OCI-M1 (cell line): ENCODE measurements at regions not wholly inside any gene's neighbourhood (a gene's known extent, or its start where the extent isn't known, plus 50 kb on each side); places are given as distances from the start of the nearest gene placed in this dataset.
"Not testable (repeated sequence)": the region's sequence is repeated elsewhere in the genome, so short reads cannot be mapped to it uniquely, and the experiment has no call there.

ENCODE experiments used
- DNase-seq: peaks from one replicate; lab custom pipeline; 2025; lab: John Stamatoyannopoulos, UW

DNA sequence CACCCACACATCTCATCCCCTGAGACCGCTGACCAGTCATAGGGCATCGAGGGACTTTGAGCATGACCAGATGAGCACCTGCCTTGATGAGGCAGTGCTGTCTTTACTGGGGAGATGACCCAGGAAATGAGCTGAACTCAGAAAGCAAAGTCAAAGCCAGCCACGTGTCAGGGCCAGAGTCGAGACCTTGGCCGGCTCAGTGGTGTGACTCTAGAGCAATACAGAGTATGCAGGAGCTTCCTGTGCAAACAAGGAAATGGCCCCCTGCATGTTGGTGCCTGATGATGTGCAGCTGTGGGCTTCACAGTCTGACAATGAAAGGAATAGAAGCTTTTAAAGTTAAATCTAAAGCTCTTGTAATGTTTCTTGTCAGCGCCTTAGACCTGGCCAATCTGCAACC lies 332.9 kb downstream of the PCNX1 start:
- no peak for DNase-seq

DNA sequence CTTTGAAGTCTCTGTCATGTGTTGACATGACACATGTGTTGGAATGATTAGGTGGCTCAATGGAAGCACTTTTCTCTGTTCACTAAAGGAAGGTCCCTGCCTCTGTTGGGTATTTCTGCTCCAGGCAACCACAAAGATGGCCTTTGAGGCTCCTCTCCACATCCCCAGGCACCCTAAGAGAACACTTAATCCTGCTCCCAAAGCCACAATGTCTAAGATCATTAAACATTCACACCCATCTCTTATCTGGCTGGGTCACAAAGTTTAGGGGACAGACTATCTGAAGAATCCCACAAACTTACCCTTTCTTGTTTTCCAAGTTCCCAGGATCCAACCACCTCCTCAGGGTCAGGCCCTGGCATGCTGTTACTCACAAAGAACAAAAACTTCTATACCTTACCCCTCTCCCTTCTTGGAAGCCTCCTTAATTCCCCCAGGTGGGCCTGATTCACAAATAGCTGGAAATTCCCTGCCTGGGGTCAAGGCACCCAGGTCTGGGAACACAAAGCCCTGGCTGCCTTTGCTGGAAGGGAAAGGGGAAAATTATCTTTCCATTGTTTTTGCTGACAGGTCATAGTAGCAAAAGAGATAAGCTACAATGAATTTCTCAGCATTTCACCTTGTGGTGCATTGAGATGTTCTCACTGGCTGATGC lies 333.7 kb downstream of the PCNX1 start:
- no peak for DNase-seq

DNA sequence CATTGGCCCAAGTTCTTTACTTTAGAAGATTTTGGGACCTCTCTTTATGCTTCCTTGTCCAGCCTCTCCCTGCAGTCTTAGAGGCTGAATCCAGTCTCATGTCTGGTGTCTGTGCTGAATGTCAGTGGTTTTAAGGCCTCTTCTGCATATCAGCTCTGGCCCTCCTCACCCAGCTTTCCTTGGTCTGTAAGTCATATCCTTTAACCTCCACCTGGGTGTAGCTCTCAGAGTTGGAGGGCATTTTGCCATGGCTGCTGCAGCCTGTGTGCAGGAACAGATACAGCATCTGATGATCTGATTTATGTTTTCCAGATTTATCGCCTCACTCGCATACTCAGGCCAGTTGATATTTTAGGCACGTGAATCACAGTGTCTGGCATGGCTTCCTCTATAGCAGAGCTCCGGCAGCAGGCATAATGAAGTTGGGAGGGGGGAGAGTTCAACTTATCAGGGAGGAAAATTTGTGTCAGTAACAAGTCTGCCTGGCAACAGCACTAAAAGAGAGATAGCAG lies 335.0 kb downstream of the PCNX1 start:
- DNase-seq, result peak; percentile 6

DNA sequence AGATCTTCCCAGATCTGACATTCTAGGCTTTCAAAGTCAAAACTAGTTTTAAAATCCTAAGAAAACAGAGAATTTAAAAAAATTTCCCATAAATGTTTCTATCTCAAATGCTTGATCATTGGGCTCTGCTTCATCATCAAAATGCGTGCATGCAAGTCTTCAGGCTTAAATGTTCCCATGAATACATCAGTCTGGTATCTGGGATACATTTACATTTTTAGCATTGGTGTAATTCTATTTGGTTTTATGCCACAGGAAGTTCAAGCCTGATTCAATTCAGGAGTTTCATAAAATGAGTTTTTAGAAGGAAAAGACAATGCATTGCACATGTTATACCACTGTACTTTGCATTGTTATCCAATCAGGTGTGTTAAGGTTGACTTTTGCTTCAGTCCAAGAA lies 336.4 kb downstream of the PCNX1 start:
- no peak for DNase-seq

DNA sequence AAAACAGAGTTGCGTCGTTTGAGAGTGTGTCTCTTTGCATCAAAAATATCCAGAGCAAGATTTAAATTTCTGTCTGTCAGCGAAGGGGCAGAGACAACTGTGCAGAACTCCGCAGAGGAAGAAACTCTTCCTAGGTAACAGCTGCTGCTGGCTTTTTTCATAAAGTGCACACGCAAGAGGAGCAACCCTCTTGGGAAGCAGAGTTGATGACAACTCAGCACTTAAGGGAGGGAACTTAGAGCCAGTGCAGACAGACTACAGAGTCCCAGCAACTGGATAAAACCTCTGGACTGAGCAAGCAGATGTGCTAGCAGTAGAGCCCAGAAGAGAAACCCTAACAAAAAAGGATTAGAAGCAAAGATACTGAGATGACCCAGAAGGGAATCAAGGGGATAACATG lies 337.1 kb downstream of the PCNX1 start:
- no peak for DNase-seq

DNA sequence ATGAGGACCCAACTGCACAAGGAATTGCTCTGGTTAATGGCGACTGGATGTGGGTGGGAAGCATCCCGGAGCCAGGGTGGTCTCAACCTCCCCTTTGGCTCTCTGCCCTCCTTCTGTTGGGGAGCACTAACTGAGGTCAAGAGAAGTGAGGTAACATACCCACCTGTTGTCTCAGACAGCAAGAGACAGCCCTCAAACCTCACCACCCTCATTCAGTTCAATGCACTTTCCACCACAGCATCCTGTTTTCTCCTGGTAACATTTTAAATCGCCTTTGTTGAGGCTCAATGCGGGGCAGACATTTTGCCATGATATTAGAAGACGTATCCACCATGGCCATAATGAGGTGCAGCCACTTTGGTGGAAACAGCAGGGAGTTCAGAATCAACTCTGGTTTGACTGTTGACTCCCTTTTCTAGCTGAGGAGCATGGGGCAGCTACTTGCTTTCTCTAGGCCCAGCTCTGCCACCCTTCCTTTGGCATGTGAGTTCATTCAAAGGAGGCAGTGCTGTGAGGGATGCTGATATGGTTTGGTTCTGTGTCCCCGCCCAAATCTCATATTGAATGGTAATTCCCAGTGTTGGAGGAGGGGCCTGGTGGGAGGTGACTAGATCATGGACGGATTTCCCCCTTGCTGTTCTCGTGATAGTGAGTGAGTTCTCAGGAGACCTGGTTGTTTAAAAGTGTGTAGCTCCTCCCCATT lies 338.6 kb downstream of the PCNX1 start:
- no peak for DNase-seq

DNA sequence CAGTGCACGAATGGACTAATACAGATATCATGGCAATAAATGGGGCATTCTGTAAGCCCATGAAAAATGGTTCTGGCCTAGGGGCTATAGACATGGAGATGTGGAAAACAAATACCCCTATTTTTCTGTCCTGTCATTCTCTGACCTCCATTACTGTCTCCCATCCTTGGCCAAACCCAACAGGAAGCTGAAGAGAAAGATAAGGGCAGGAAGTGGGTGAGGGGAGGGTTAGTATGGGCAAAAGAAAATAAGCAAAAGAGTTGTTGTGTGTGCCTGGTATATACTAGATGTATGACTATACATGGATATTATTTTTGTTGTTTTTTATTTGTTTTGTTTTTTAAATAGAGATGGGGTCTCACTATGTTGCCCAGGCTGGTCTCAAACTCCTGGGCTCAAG lies 339.3 kb downstream of the PCNX1 start:
- DNase-seq, result peak; percentile 31

DNA sequence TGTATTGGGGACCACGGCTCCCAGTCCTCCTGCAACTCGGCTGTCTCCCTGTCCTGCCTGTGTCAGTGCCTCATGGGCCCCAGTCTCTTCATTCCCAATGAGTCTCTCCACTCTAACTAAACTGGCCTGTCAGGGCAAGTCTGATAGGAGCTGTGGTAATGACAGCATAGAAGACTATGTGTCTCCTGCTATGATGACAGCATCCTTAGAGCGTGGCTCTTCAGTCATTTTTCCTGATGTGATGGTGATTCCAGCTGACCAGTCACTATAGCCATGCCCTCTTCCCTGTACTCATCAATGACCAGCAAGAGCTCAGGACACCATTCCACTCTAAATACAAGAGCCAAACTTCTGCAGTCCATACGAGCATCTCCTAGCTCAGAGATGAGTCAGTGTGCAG lies 339.8 kb downstream of the PCNX1 start:
- DNase-seq, result no peak

DNA sequence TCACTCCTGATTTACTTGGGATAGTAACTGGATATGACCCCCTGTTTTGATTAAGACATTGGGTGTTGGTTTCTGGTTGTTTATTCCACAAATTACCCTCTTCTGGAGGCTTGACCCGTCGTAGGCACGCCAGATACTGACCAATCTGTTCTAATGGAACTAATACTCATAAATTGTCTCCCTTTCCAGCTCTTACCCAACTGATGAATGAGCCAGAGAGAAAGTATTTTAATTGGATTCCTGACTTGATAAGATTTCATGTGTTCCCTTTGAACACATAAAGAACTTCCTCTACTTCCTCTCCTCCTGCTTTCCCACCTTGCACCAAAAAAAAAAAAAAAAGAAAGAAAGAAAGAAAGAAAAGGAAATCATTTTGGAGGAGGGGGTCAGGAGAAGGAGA lies 340.9 kb downstream of the PCNX1 start:
- no peak for DNase-seq

DNA sequence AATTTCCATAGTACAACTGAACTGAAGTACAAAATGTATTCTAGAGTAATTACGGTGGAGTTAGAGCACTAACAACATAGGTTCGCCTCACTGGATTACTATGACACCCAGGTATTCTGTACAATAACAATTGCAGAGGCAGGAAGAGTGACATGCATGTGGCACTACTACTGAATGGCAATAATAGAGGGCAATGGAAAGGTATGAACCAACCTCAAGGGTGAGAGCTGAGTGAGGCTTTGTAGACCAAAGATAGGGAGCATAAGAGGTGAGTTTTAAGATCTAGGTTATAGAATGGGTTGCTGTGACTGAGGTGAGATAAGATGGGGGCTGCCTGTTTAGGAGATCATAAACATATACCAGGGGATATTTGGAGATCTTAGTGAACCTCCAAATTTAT lies 343.1 kb downstream of the PCNX1 start:
- DNase-seq, result no peak

DNA sequence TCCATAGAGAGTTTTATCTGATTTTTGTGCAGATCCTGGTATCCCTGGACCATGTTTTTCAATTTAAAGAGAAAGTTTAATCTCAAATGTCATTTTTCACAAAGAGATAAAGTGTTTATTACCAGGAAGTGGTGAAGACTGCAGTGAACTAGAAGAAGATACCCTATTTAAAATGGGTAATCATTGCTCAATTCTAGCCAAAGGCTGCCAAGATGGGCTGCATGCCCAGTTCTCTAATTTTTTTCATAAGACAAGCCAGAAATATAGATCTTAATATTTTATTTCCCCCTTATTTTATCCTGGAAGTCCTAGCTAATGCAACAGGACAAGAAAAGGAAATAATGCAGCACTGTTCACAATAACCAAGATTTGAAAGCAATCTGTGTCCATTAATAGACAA lies 343.5 kb downstream of the PCNX1 start:
- DNase-seq, result no peak

DNA sequence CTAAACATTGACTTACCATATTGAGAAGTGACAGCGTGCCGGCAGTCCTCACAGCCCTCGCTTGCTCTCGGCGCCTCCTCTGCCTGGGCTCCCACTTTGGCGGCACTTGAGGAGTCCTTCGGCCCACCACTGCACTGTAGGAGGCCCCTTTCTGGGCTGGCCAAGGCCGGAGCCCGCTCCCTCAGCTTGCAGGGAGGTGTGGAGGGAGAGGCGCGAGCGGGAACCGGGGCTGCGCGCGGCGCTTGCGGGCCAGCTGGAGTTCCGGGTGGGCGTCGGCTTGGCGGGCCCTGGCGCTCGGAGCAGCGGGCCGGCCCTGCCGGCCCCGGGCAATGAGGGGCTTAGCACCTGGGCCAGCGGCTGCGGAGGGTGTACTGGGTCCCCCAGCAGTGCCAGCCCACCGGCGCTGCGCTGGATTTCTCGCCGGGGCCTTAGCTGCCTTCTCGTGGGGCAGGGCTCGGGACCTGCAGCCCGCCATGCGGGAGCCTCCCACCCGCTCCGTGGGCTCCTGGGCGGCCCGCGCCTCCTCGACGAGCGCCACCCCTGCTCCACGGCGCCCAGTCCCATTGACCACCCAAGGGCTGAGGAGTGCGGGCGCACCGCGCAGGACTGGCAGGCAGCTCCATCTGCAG lies 346.9 kb downstream of the PCNX1 start:
- DNase-seq, result not testable (repeated sequence)

DNA sequence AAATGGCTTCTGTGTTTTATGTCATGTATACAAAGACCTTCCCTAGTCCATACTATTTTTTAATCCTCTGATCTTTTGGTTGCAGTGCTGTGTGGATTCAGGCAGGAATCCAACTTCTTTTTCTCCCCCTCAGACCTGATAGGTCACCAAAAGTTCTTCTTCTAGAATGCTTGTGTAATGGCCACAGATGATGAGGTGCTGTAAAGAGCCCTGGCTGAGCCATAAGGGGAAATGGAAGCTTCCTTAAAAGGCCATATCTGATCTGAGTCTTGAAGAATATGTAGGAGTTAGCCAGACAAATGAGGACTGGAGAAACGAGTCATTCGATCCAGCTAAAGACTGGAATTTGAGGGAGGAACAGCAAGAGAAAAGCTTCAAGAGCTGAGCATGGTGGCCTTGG lies 353.9 kb downstream of the PCNX1 start:
- peak; percentile 31 for DNase-seq

DNA sequence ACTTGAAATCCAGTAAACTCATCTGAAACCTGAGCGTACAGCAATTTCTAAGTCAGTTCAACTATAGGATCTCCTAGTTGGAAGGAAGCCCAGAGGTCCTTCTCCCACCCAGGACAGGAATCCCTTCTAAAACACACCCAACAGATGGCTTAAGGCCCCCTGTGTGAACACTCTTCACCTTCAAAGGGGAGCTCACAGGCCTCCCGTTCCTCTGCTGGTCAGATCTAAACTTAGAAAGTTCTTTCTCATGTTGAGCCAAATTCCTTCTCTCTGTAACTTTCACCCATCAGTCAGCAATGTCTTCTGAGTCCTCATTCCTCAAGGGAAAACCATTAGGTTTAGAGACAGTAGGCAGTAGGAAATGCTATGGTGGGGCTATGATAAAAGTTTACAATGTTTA lies 355.2 kb downstream of the PCNX1 start:
- no peak for DNase-seq

DNA sequence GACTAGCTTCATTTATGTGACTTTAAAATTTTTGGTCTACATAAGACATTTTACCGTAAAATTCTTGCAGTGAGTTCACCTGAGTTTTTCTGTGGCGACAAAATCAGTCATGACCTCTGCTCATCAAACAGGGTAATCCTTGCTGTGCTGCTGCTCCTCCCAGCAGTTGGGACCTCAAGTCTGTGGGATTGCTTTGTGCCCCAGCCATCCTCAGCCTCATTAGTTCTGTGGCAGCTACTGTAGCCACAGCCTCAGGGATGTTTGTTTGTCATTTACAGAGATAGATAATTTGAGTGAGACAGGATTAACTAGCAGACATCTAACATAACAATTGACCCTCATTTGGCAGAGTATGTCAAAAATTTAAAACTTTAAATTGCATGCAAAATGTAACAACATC lies 357.0 kb downstream of the PCNX1 start:
- no peak for DNase-seq

DNA sequence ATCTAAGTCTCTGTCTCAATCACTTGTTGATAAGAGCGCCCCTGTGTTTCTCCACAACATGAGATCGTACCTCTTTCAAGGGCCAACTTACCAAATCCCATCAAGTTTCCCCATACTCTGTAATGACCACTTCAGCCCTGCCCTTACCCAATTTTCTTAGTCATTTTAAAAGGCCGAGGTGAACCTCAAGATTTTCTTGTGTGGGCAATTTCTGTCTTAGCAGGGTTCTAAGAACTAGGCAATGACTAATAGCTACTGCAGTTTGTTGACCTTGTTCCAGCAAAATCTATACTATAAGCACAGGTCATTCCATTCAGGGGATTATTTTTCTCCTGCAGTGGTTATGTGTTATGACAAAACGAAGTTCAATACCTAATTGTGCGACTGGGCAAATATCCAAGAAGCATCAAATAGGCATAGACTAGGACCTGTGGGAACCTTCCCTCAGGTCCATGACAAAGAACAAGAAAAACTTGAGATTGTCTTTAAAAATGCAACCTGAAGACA lies 359.8 kb downstream of the PCNX1 start:
- peak; percentile 7 for DNase-seq

DNA sequence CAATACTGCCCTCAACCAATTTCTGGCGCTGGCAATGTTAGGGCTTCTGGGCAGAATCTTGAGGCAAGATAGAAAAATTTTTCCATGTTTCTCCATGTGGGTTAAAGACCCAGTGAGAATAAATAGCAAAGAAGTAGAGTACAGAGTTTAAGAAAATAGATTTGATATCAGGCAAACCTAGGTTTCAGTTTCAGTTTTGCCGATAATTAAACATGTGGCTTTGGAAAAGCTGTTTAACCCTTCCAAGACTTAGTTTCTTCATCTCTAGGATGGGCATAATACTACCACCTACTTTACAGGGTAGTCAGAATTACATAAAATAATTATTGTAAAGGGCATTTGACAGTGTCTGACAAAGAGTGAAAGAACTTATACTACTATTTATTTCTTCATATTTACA lies 360.4 kb downstream of the PCNX1 start:
- peak; percentile 43 for DNase-seq

DNA sequence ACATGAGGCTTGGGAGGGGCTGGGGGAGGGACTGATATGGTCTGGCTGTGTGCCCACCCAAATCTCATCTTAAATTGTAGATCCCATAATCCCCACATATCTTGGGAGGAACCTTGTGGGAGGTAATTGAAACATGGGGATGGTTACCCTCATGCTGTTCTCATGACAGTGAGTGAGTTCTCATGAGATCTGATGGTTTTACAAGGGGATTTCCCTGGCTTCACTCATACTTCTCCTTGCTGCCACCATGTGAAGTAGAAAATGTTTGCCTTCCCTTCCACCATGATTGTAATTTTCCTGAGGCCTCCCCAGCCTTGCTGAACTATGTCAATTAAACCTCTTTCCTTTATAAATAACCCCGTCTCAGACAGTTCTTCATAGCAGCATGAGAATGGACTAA lies 362.9 kb downstream of the PCNX1 start:
- DNase-seq, result no peak

DNA sequence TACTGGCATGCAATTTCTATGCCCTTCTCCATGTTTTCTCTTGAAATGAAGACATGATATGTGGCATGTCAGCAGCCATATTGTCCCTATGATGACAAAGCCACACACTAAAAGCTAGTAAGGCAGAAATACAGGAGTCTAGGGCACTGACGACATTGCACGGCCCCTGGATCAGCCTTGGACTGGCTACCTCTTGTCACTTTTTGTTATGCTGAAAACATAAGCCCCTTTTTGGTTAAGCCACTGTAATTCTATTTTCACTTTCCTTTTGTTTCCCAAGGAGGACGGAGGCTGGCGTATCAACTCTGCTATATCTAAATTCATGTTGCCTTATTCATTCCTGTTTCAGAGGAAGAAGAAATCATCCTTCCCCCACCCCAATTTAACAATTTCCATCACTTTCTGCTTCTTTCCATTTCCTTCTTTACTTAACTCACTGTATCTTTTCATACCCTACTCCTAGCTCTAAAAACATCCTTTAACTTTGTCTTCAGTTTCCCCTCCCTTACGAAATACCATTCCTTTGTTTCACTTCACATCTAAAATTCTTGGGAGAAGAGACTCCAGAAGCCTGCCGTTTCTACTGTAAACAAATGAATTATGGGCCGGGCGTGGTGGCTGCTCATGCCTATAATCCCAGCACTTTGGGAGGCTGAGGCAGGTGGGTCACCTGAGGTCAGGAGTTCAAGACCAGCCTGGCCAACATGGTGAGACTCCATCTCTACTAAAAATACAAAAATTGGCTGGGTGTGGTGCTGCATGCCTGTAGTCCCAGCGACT lies 364.1 kb downstream of the PCNX1 start:
- no peak for DNase-seq

DNA sequence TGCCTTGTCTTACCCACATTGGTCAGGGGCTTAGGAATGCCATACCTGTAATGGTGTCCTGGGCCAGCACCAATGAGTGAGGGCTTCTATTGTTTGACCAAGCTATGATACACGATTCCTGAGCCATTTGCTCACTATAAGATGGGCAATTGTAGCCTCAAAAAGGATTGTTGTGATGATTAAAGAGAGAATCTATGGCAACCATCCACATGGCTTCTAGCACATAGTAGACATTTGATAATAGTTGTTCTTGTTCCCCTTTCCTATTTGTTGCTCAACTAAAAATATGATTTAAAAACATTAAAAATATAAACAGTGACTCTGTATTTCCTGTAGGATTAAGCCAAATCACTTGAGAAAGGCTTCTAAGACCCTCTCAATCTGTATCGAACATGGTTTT lies 366.1 kb downstream of the PCNX1 start:
- no peak for DNase-seq

DNA sequence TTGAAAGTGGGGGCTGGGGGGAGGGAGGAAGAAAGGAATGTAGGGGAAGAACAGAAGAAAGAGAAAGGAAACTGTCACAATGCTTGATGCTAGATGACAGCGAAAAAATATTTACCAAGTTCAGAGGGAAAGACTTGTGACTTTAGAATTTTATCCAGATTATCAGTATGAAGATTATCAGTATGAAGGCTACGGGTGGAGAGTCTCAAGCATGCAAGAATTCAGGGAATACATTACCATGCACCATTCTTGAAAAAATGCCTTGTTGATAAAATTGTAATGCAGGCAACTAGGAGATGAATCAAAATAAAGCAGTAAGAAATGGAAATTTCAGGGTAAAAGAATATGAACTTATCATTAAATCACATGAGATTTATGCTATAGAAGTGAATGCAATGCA lies 376.8 kb downstream of the PCNX1 start:
- no peak for DNase-seq

DNA sequence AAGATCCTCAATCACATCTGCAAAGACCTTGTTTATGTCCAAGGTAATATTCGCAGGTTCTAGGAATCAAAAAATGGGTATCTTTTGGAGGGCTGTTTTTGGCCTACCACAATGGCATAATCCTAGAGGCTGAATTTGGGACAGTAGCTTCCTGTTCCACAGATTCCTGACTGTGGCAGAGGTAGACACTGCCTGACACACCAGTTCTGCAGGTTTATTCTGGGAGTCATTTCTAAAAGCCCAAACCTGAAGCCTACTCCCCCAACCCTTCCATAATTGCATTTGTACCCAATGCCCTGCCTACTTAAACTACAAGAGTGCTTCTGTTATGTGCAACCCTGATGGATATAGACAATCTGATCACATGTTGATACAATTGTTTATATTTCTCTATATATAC lies 378.9 kb downstream of the PCNX1 start:
- no peak for DNase-seq
